MCF 10A (cell line): ENCODE measurements at regions not wholly inside any gene's neighbourhood (a gene's known extent, or its start where the extent isn't known, plus 50 kb on each side); places are given as distances from the start of the nearest gene placed in this dataset.

Source experiments
- BruUV-seq: library from RNA; stranded (reverse); fragments of 400-500 nt; replicated peaks from 2 replicates; lab custom pipeline; 2021; lab: Mats Ljungman, UMichigan
- CTCF ChIA-PET: fragments of 300-600 bp; sonication (Branson Sonifier 250); formaldehyde crosslinking; extraction: SDS; loops from one replicate; lab custom pipeline; 2021; ENCODE audit warnings: antibody characterized with exemption, inconsistent platforms; lab: Yijun Ruan, JAX
- POLR2A ChIA-PET: fragments of 300-600, 350-650 bp; sonication (Branson Sonifier 250); formaldehyde crosslinking; extraction: SDS; loops from one replicate; lab custom pipeline; 2020; ENCODE audit warnings: antibody characterized with exemption, inconsistent platforms; lab: Yijun Ruan, JAX
- DNase-seq: peaks from one replicate; pipeline ENCODE4 v3.0.0-alpha.2; 2018; ENCODE audit not compliant: unreplicated experiment
- H3K27ac Mint-ChIP-seq: one replicate; pipeline ENCODE4 v1.8.0; 2022; ENCODE audit warnings: mild to moderate bottlenecking, low read depth, mixed read lengths; ENCODE audit not compliant: unreplicated experiment
- H3K27me3 Mint-ChIP-seq: one replicate; pipeline ENCODE4 v1.8.0; 2022; ENCODE audit warnings: mixed read lengths; ENCODE audit not compliant: insufficient read depth, unreplicated experiment
- H3K36me3 Mint-ChIP-seq: one replicate; pipeline ENCODE4 v1.8.0; 2022; ENCODE audit warnings: mild to moderate bottlenecking, moderate library complexity, mixed read lengths; ENCODE audit not compliant: insufficient read depth, unreplicated experiment
- H3K4me1 Mint-ChIP-seq: one replicate; pipeline ENCODE4 v1.8.0; 2022; ENCODE audit warnings: mixed read lengths; ENCODE audit not compliant: insufficient read depth, unreplicated experiment
- H3K4me3 Mint-ChIP-seq: one replicate; pipeline ENCODE4 v1.8.0; 2022; ENCODE audit warnings: mild to moderate bottlenecking, moderate library complexity, mixed read lengths; ENCODE audit not compliant: unreplicated experiment
- H3K9me3 Mint-ChIP-seq: one replicate; pipeline ENCODE4 v1.8.0; 2022; ENCODE audit warnings: mixed read lengths; ENCODE audit not compliant: unreplicated experiment
- intact Hi-C: fragments of 100-400 bp; cut with micrococcal nuclease; formaldehyde crosslinking; loops from 2 replicates; pipeline ENCODE4 v1.14.1; 2022
- TF ChIP-seq, protein P1 (sequence below): fragments of 200-600 bp; IDR thresholded peaks from one replicate; pipeline ENCODE4 v1.8.0; 2022; ENCODE audit warnings: antibody characterized with exemption, mild to moderate bottlenecking; ENCODE audit not compliant: unreplicated experiment

DNA sequence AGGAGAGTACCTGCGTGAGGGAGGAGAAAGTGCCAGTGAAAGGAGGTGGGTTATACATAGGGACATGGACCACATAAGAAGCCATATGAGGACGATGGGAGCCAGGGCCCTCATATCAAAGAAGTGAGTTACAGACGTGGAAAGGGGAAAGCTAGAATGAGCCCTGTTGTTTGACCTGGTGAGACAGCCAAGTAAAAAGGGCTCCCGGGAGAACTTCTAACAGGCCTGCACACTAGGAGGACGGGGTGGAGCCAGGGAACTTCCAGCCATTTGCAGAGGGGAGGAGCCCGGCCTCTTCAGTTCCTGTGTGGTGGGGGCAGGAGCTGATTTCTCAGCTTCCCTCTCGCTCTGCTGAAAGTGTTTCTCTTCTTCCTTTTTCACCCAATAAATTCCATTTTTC is 84.1 kb upstream of the SLC66A3 start:
- intact Hi-C loops: no loop called here
- DNase-seq: no peak
- BruUV-seq: no TSS peak
- CTCF ChIA-PET: interaction anchor here (0.9 kb wide), 1 partner anchor 239 kb away, joined by 4 read pairs; no protein-coding TSS in a partner anchor
- H3K36me3 Mint-ChIP-seq: no peaks in the 10 kb centered on the region
- TF ChIP-seq, protein P1, sequence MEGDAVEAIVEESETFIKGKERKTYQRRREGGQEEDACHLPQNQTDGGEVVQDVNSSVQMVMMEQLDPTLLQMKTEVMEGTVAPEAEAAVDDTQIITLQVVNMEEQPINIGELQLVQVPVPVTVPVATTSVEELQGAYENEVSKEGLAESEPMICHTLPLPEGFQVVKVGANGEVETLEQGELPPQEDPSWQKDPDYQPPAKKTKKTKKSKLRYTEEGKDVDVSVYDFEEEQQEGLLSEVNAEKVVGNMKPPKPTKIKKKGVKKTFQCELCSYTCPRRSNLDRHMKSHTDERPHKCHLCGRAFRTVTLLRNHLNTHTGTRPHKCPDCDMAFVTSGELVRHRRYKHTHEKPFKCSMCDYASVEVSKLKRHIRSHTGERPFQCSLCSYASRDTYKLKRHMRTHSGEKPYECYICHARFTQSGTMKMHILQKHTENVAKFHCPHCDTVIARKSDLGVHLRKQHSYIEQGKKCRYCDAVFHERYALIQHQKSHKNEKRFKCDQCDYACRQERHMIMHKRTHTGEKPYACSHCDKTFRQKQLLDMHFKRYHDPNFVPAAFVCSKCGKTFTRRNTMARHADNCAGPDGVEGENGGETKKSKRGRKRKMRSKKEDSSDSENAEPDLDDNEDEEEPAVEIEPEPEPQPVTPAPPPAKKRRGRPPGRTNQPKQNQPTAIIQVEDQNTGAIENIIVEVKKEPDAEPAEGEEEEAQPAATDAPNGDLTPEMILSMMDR: no peak
- no peaks in the 10 kb centered on the region for H3K9me3 Mint-ChIP-seq
- H3K4me3 Mint-ChIP-seq: no peak overlapping the region
- POLR2A ChIA-PET: no interaction called here
- no peak overlapping the region for H3K27ac Mint-ChIP-seq
- H3K4me1 Mint-ChIP-seq: no peaks in the 10 kb centered on the region
- peaks cover 53% of the 10 kb centered on the region for H3K27me3 Mint-ChIP-seq

DNA sequence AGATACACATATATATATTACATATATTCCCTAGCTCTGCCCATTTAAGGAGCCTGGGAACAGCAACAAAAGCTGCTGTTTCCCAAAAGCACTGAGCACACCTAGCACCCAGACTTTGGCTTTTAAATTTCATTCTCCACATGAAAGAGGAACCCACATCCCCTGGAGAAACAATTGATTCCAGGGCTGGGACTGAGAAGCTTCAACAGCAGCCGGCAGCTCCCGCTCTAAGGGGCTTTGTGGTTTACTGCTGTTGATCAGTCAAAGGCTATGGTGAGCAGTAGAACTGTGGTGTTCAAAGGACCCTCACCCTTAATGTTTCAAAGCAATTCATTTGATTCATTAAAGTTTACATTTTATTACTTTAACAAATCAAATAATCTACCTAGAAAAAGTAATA is 83.3 kb upstream of the SLC66A3 start:
- Mint-ChIP-seq H3K4me1 (no peaks in the 10 kb centered on the region), H3K4me3 (no peak overlapping the region), H3K36me3 (no peaks in the 10 kb centered on the region), H3K27ac (no peak overlapping the region), H3K9me3 (no peaks in the 10 kb centered on the region), H3K27me3 (peaks cover 50% of the 10 kb centered on the region)
- intact Hi-C loops: no loop called here
- DNase-seq: no peak
- POLR2A ChIA-PET: no interaction called here
- no TSS peak for BruUV-seq
- CTCF ChIA-PET: no interaction called here
- TF ChIP-seq, protein P1: no peak

DNA sequence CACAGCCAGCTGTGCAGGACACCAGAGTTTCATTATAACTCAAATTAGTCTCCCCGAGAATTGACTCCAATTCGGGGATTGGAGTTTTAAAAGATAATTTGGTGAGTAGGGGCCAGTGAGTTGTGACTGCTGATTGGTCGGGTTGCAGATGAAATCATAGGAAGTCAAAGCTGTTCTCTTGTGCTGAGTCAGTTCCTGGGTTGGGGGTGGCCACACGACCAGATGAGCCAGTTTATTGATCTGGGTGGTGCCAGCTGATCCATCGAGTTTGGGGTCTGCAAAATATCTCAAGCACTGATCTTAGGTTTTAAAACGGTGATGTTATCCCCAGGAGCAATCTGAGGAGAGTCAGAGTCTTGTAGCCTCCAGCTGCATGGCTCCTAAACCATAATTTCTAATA is 82.7 kb upstream of the SLC66A3 start:
- H3K36me3 Mint-ChIP-seq: no peaks in the 10 kb centered on the region
- H3K27ac Mint-ChIP-seq: no peak overlapping the region
- H3K4me1 Mint-ChIP-seq: no peaks in the 10 kb centered on the region
- POLR2A ChIA-PET: no interaction called here
- no peaks in the 10 kb centered on the region for H3K9me3 Mint-ChIP-seq
- no peak overlapping the region for H3K4me3 Mint-ChIP-seq
- no TSS peak for BruUV-seq
- H3K27me3 Mint-ChIP-seq: peaks cover 50% of the 10 kb centered on the region
- TF ChIP-seq, protein P1: no peak
- DNase-seq: no peak
- CTCF ChIA-PET: interaction anchor here (0.6 kb wide), 1 partner anchor 52 kb away, joined by 3 read pairs; no protein-coding TSS in a partner anchor
- intact Hi-C loops: no loop called here

DNA sequence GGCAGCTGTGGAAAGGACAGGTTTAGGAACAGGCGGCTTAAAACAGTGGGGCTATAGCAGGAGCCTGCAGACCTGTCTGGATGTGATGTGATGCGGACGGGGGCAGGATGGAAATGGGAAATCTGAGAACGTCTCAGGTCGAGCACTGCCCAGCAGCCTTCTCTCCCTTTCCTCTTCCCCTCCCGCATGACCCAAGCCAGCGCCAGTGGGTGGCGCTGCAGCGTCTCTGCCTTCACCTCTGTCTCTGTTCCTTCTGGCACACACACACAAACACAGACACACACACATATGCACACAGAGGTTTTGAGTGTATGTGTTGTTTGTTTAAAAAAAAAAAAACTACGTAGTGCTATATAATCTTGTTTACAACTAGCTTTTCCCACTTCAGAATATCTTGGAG is 82.0 kb upstream of the SLC66A3 start:
- no peaks in the 10 kb centered on the region for H3K9me3 Mint-ChIP-seq
- BruUV-seq: no TSS peak
- H3K27ac Mint-ChIP-seq: no peak overlapping the region
- no peak overlapping the region for H3K4me3 Mint-ChIP-seq
- H3K27me3 Mint-ChIP-seq: peaks cover 54% of the 10 kb centered on the region
- intact Hi-C loops: no loop called here
- ChIA-PET CTCF (interaction anchor here (0.6 kb wide), 2 partner anchors 52 to 582 kb away, joined by 3 read pairs; no protein-coding TSS in a partner anchor), POLR2A (no interaction called here)
- peak; percentile 46 for DNase-seq
- H3K36me3 Mint-ChIP-seq: no peaks in the 10 kb centered on the region
- TF ChIP-seq, protein P1: no peak
- H3K4me1 Mint-ChIP-seq: no peaks in the 10 kb centered on the region
